Pancreas (tissue), 10 donors: ENCODE measurements at regions not wholly inside any gene's neighbourhood (a gene's known extent, or its start where the extent isn't known, plus 50 kb on each side); places are given as distances from the start of the nearest gene placed in this dataset.

Source experiments
- ATAC-seq, 4 donors: fragments of 200-7000 bp; cut with Tn5 transposase; one replicate each; pipeline versions ENCODE4 v1.8.0 to v1.9.1; 2020; ENCODE audit warnings: mild to moderate bottlenecking in 4 of 4, moderate library complexity in 4 of 4
- DNase-seq, 6 donors: peaks; one replicate each; pipeline ENCODE4 v3.0.0-alpha.2; 2020
- FAIRE-seq: peaks from 2 replicates; lab custom pipeline; 2012; peaks lifted over from hg19 to GRCh38; lab: Jason Lieb, UNC
- H3K27ac ChIP-seq, 4 donors: fragments of 200-600 bp; sonication (generic); 1 replicate in 3 of 4; 2 replicates in 1 of 4; pipeline versions ENCODE4 v1.5.0 to v1.8.0; 2020
- H3K27me3 ChIP-seq, 4 donors: fragments of 200-600 bp; one replicate each; pipeline ENCODE4 v1.8.0; 2021
- H3K36me3 ChIP-seq, 3 donors: fragments of 200-600 bp; sonication (generic) in 1 of 3; one replicate each; pipeline versions ENCODE4 v1.5.0 to v1.8.0; 2020 to 2021
- H3K4me1 ChIP-seq, 3 donors: fragments of 200-600 bp; one replicate each; pipeline ENCODE4 v1.8.0; 2021
- H3K4me3 ChIP-seq, 4 donors: fragments of 200-600 bp; sonication (generic) in 2 of 4; one replicate each; pipeline versions ENCODE4 v1.5.0 to v1.8.0; 2020 to 2021
- H3K9me3 ChIP-seq, 4 donors: fragments of 200-600 bp; one replicate each; pipeline ENCODE4 v1.8.0; 2021
- CTCF ChIP-seq, 4 donors: fragments of 200-600 bp; sonication (generic) in 3 of 4; IDR thresholded peaks; one replicate each; pipeline versions ENCODE4 v1.5.0 to v1.8.0; 2021; ENCODE audit warnings: antibody characterized with exemption in 4 of 4
- WGBS, 2 donors: extraction: QIAGEN DNeasy Blood & Tissue Kit; methylation state at CpG; one replicate each; pipeline ENCODE4 v1.1.7; 2013; 5-methylcytosine and 5-hydroxymethylcytosine counted together
- intact Hi-C, 3 donors: fragments of 100-400 bp; cut with DNase I; formaldehyde crosslinking; loops; one replicate each; pipeline versions ENCODE4 v1.11.1 to v1.14.2; 2022
- donor health status: healthy with polysubstance abuse.
- donor health status: DM: no; HTN: no; CAD: no; lungs with moderate emphysema.
- donor health status: DM: no; HTN: no; CAD: no.
- donor health status: control.
- donor health status: control.
- donor health status: Bipolar disorder and iron deficiency.
- donor health status: DM: yes; HTN: yes; CAD: no.
- donor health status: DM: no; HTN: no; CAD: no.
- donor health status: DM: no; HTN: no; CAD: no.
- donor health status: DM: yes; HTN: yes; CAD: no.

- TF ChIP-seq CTCF (IDR thresholded peaks at IDR 0.05): no peak
- intact Hi-C loops: no loop called here
- no peak overlapping the region for H3K4me3 ChIP-seq
- no peaks in the 10 kb centered on the region for H3K27me3 ChIP-seq
- no peaks in the 10 kb centered on the region for H3K4me1 ChIP-seq
- H3K9me3 ChIP-seq: no peaks in the 10 kb centered on the region
- WGBS, 2 donors: 8 to 13% methylated on average over 2 of the region's 2 CpGs
- ATAC-seq (no peak), DNase-seq (no peak), FAIRE-seq (no peak)
- no peaks in the 10 kb centered on the region for H3K36me3 ChIP-seq
- no peak overlapping the region for H3K27ac ChIP-seq
These were observed 89.1 kb upstream of the SPDL1 start for GRCh38 chr5:169494383-169494935.

GRCh38 chr5:169474226-169474625 lies 109.3 kb upstream of the SPDL1 start:
- DNase-seq (no peak), ATAC-seq (no peak), FAIRE-seq (no peak)
- Histone ChIP-seq H3K27me3 (no peaks in the 10 kb centered on the region), H3K4me3 (no peak overlapping the region), H3K9me3 (no peaks in the 10 kb centered on the region), H3K36me3 (no peaks in the 10 kb centered on the region), H3K4me1 (no peaks in the 10 kb centered on the region), H3K27ac (no peak overlapping the region)
- intact Hi-C loops: no loop called here
- 38 to 51% methylated on average over 3 of the region's 3 CpGs for WGBS, 2 donors
- no peak for TF ChIP-seq CTCF (IDR thresholded peaks at IDR 0.05)

- H3K4me1 ChIP-seq: no peaks in the 10 kb centered on the region
- no peaks in the 10 kb centered on the region for H3K9me3 ChIP-seq
- H3K4me3 ChIP-seq: no peak overlapping the region
- no peaks in the 10 kb centered on the region for H3K27me3 ChIP-seq
- TF ChIP-seq CTCF (IDR thresholded peaks at IDR 0.05): no peak
- DNase-seq (no peak), ATAC-seq (no peak), FAIRE-seq (no peak)
- H3K36me3 ChIP-seq: no peaks in the 10 kb centered on the region
- intact Hi-C loops: no loop called here
- H3K27ac ChIP-seq: no peak overlapping the region
- 53 to 72% methylated on average over 5 of the region's 5 CpGs for WGBS, 2 donors
These were observed 111.0 kb upstream of the SPDL1 start for GRCh38 chr5:169472544-169472943.

DNA sequence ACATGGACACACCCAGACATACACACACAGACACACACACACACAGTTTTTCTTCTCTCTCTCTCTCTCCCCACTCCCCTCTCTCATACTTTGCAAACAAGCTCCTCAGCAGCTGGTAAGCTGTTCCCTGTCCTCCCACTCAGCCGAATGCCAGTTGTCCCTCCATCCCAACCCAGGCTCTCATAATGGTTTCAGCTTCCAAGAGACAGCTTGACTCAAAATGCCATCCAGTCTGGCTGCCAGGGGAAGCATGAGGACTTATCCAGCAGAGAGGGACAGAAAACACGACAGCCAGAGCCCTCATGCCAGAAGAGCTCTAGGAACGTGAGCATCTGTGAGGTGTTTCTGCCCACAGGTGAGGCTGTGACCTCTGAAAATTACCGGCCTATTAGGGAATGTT lies 112.6 kb upstream of the SPDL1 start:
- Histone ChIP-seq H3K4me3 (no peak overlapping the region), H3K9me3 (no peaks in the 10 kb centered on the region), H3K36me3 (no peaks in the 10 kb centered on the region), H3K27me3 (no peaks in the 10 kb centered on the region), H3K27ac (no peak overlapping the region), H3K4me1 (no peaks in the 10 kb centered on the region)
- FAIRE-seq: no peak
- no peak for ATAC-seq
- TF ChIP-seq CTCF (IDR thresholded peaks at IDR 0.05): no peak
- no peak for DNase-seq
- WGBS, 2 donors: 67 to 72% methylated on average over 4 of the region's 4 CpGs
- intact Hi-C loops: no loop called here

DNA sequence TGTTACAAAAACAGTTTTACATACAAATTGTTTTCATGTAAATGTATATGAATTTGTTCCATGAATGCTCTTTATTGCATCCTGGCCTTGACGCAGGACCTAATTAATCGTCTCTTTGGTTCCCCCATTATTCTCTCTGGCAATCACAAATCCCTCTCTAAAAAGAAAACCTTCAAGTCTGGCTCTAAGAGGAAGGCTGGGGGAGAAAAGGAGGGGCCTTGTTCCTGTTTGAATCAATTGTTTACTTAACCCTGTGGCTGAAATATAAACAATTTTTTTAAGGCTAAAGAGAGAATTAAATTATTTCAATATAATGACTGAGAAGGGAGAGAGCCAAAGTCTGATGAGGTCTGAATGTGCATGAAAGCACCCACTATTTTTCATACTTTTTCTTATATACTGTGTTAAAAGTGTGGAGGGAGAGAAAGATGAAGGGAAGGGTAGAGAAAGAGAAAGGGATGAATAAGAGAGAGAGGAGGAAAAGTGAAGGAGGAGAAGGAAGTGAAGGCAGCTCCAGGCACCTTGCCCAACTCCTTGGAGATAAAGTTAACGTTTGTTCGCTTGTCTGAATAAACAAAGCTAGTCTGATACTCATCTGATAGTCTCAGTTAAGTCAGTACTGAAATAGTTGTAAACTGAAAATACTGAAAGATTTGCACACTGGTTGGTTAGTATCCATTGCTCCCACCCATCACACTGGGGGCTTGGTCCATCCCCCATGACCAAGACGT lies 116.4 kb upstream of the SPDL1 start:
- no peak overlapping the region for H3K4me3 ChIP-seq
- no peaks in the 10 kb centered on the region for H3K9me3 ChIP-seq
- no peaks in the 10 kb centered on the region for H3K36me3 ChIP-seq
- intact Hi-C loops: no loop called here
- no peak for DNase-seq
- 28 to 30% methylated on average over 5 of the region's 5 CpGs for WGBS, 2 donors
- H3K4me1 ChIP-seq: no peaks in the 10 kb centered on the region
- no peak overlapping the region for H3K27ac ChIP-seq
- ATAC-seq: no peak
- TF ChIP-seq CTCF (IDR thresholded peaks at IDR 0.05): no peak
- no peaks in the 10 kb centered on the region for H3K27me3 ChIP-seq
- no peak for FAIRE-seq
